ENCODE measurements at regions not wholly inside any gene's neighbourhood (a gene's known extent, or its start where the extent isn't known, plus 50 kb on each side); places are given as distances from the start of the nearest gene placed in this dataset.

GRCh38 chr6:15947923-15948322 is 181.0 kb upstream of the MYLIP start:
- H3K4me1 ChIP-seq = peaks cover 14% of the 10 kb centered on the region
- H3K4me3 ChIP-seq = no peak overlapping the region
- H3K27me3 ChIP-seq = no peaks in the 10 kb centered on the region
- ATAC-seq (no peak), DNase-seq (no peak)
- intact Hi-C loops (cut with DNase I) = no loop called here
- H3K9me3 ChIP-seq = no peaks in the 10 kb centered on the region
- TF ChIP-seq CTCF (IDR thresholded peaks at IDR 0.05) = no peak
- no peaks in the 10 kb centered on the region for H3K36me3 ChIP-seq
- no peak overlapping the region for H3K27ac ChIP-seq

GRCh38 chr6:15947436-15947835 is 181.4 kb upstream of the MYLIP start:
- intact Hi-C loops (cut with DNase I) = no loop called here
- H3K4me3 ChIP-seq = no peak overlapping the region
- H3K27ac ChIP-seq = no peak overlapping the region
- no peaks in the 10 kb centered on the region for H3K9me3 ChIP-seq
- H3K36me3 ChIP-seq = no peaks in the 10 kb centered on the region
- no peak for DNase-seq
- H3K27me3 ChIP-seq = no peaks in the 10 kb centered on the region
- no peak for ATAC-seq
- no peak for TF ChIP-seq CTCF (IDR thresholded peaks at IDR 0.05)
- peaks cover 9% of the 10 kb centered on the region for H3K4me1 ChIP-seq

GRCh38 chr6:15946701-15947385 is 182.0 kb upstream of the MYLIP start:
- H3K36me3 ChIP-seq = no peaks in the 10 kb centered on the region
- H3K27ac ChIP-seq = no peak overlapping the region
- DNase-seq (no peak), ATAC-seq (no peak)
- TF ChIP-seq CTCF (IDR thresholded peaks at IDR 0.05) = no peak
- peaks cover 9% of the 10 kb centered on the region for H3K4me1 ChIP-seq
- intact Hi-C loops (cut with DNase I) = no loop called here
- H3K4me3 ChIP-seq = no peak overlapping the region
- no peaks in the 10 kb centered on the region for H3K27me3 ChIP-seq
- H3K9me3 ChIP-seq = no peaks in the 10 kb centered on the region

GRCh38 chr6:15945593-15946159 is 183.2 kb upstream of the MYLIP start:
- Histone ChIP-seq H3K36me3 (no peaks in the 10 kb centered on the region), H3K27me3 (no peaks in the 10 kb centered on the region), H3K4me1 (peaks cover 9% of the 10 kb centered on the region), H3K9me3 (no peaks in the 10 kb centered on the region), H3K27ac (no peak overlapping the region), H3K4me3 (no peak overlapping the region)
- ATAC-seq = no peak
- no peak for DNase-seq
- TF ChIP-seq CTCF (IDR thresholded peaks at IDR 0.05) = no peak
- intact Hi-C loops (cut with DNase I) = no loop called here

- Histone ChIP-seq H3K9me3 (no peaks in the 10 kb centered on the region), H3K36me3 (no peaks in the 10 kb centered on the region), H3K4me3 (no peak overlapping the region), H3K27ac (no peak overlapping the region), H3K27me3 (no peaks in the 10 kb centered on the region), H3K4me1 (no peaks in the 10 kb centered on the region)
- intact Hi-C loops (cut with DNase I) = no loop called here
- ATAC-seq (no peak), DNase-seq (no peak)
- no peak for TF ChIP-seq CTCF (IDR thresholded peaks at IDR 0.05)
Observed at GRCh38 chr6:15943423-15943822, 185.5 kb upstream of the MYLIP start.
